Tibial artery (tissue), 4 donors: ENCODE measurements at regions not wholly inside any gene's neighbourhood (a gene's known extent, or its start where the extent isn't known, plus 50 kb on each side); places are given as distances from the start of the nearest gene placed in this dataset.
A peak's percentile ranks its signal among the peaks of the same experiment; 100 is the strongest.

Source experiments
- DNase-seq, 2 donors: peaks; one replicate each; pipeline ENCODE4 v3.0.0-alpha.2; 2019
- H3K27ac ChIP-seq, 2 donors: fragments of 200-600 bp; sonication (generic) in 1 of 2; 1 replicate in 1 of 2; 2 replicates in 1 of 2; pipeline ENCODE4 v1.5.1; 2018 to 2019; ENCODE audit warnings: mild to moderate bottlenecking in 1 of 2
- H3K27me3 ChIP-seq, 2 donors: fragments of 200-600 bp; sonication (generic) in 1 of 2; one replicate each; pipeline versions ENCODE4 v1.5.1 to v1.6.0; 2016 to 2019
- H3K36me3 ChIP-seq, 3 donors: fragments of 200-600 bp; sonication (generic) in 2 of 3; one replicate each; pipeline ENCODE4 v1.5.1; 2016 to 2019; ENCODE audit warnings: mild to moderate bottlenecking in 2 of 3
- H3K4me1 ChIP-seq, 4 donors: fragments of 200-600 bp; sonication (generic) in 2 of 4; 1 replicate in 3 of 4; 2 replicates in 1 of 4; pipeline ENCODE4 v1.5.1; 2016 to 2019
- H3K4me3 ChIP-seq, 2 donors: fragments of 200-600 bp; sonication (generic) in 1 of 2; 1 replicate in 1 of 2; 2 replicates in 1 of 2; pipeline ENCODE4 v1.5.1; 2018 to 2019; ENCODE audit warnings: mild to moderate bottlenecking in 2 of 2
- H3K9me3 ChIP-seq, 3 donors: fragments of 200-600 bp; sonication (generic) in 1 of 3; one replicate each; pipeline ENCODE4 v1.5.1; 2016 to 2019
- CTCF ChIP-seq, 2 experiments: fragments of 200-600 bp in 1 of 2; fragments of 450-650 bp in 1 of 2; IDR thresholded peaks; one replicate each; pipeline ENCODE4 v1.5.1; 2017 to 2019; ENCODE audit warnings: antibody characterized with exemption in 2 of 2, mild to moderate bottlenecking in 1 of 2, moderate library complexity in 1 of 2
- intact Hi-C: fragments of 100-400 bp; cut with DNase I; formaldehyde crosslinking; loops from one replicate; pipeline ENCODE4 v1.15.0; 2023; ENCODE audit warnings: low total_unique reads

- H3K27ac ChIP-seq = no peak overlapping the region
- no peaks in the 10 kb centered on the region for H3K9me3 ChIP-seq
- H3K4me3 ChIP-seq = no peak overlapping the region
- H3K4me1 ChIP-seq = peaks cover 0 to 13% (median 0%) of the 10 kb centered on the region in 4 donors
- H3K36me3 ChIP-seq = no peaks in the 10 kb centered on the region
- no peaks in the 10 kb centered on the region for H3K27me3 ChIP-seq
- no peak for TF ChIP-seq CTCF (IDR thresholded peaks at IDR 0.05)
- no peak for DNase-seq
- intact Hi-C loops = no loop called here
Observed at GRCh38 chrX:13170966-13171558, 126.6 kb upstream of the FAM9C start.

- H3K9me3 ChIP-seq = no peaks in the 10 kb centered on the region
- DNase-seq = no peak
- no peak for TF ChIP-seq CTCF (IDR thresholded peaks at IDR 0.05)
- intact Hi-C loops = no loop called here
- H3K36me3 ChIP-seq = no peaks in the 10 kb centered on the region
- H3K27ac ChIP-seq = no peak overlapping the region
- H3K27me3 ChIP-seq = no peaks in the 10 kb centered on the region
- H3K4me1 ChIP-seq = peaks cover 0 to 13% (median 0%) of the 10 kb centered on the region in 4 donors
- H3K4me3 ChIP-seq = no peak overlapping the region
Observed at GRCh38 chrX:13169684-13170083, 125.3 kb upstream of the FAM9C start.

GRCh38 chrX:13168269-13168668, 123.8 kb upstream of the FAM9C start:
- no peak for TF ChIP-seq CTCF (IDR thresholded peaks at IDR 0.05)
- intact Hi-C loops = no loop called here
- no peak for DNase-seq
- H3K9me3 ChIP-seq = no peaks in the 10 kb centered on the region
- peaks cover 0 to 13% (median 0%) of the 10 kb centered on the region in 4 donors for H3K4me1 ChIP-seq
- H3K27ac ChIP-seq = no peak overlapping the region
- no peaks in the 10 kb centered on the region for H3K27me3 ChIP-seq
- H3K36me3 ChIP-seq = no peaks in the 10 kb centered on the region
- H3K4me3 ChIP-seq = no peak overlapping the region

- H3K27ac ChIP-seq = peak overlapping the region; percentile 22 to 33
Observed at GRCh38 chrX:13167481-13168231, 123.2 kb upstream of the FAM9C start.

More at GRCh38 chrX:13167481-13168231, 123.2 kb upstream of the FAM9C start:
- intact Hi-C loops = no loop called here
- peaks cover 0 to 13% (median 0%) of the 10 kb centered on the region in 4 donors for H3K4me1 ChIP-seq
- H3K4me3 ChIP-seq = no peak overlapping the region
- DNase-seq = peak in 1 of 2 donors; percentile 31
- H3K9me3 ChIP-seq = no peaks in the 10 kb centered on the region
- TF ChIP-seq CTCF (IDR thresholded peaks at IDR 0.05) = no peak
- no peaks in the 10 kb centered on the region for H3K36me3 ChIP-seq
- no peaks in the 10 kb centered on the region for H3K27me3 ChIP-seq
